ENCODE measurements at regions not wholly inside any gene's neighbourhood (a gene's known extent, or its start where the extent isn't known, plus 50 kb on each side); places are given as distances from the start of the nearest gene placed in this dataset.

GRCh38 chrX:150223176-150224015 is 139.7 kb upstream of the MAMLD1 start:
- in situ Hi-C loops (cut with HindIII; ENCODE audit: extremely low pct_ligation_motif_present, low pct_unique_long_range_greater_than_20kb) = no loop called here
- Histone ChIP-seq H3K27me3 (ENCODE audit: control insufficient read depth in 1 of 2, insufficient read depth in 2 of 2, low read length in 2 of 2) (no peaks in the 10 kb centered on the region), H4K20me1 (ENCODE audit: insufficient read depth, low read length) (no peaks in the 10 kb centered on the region), H3K9me3 (ENCODE audit: low read length) (no peaks in the 10 kb centered on the region), H3K79me2 (ENCODE audit: insufficient read depth, low read length) (no peaks in the 10 kb centered on the region), H3K4me3 (replicated peaks in 1 of 3; ENCODE audit: insufficient read depth in 1 of 3, low read depth in 2 of 3, low read length in 3 of 3) (no peak overlapping the region), H3K36me3 (replicated peaks in 1 of 2; ENCODE audit: control insufficient read depth in 1 of 2, insufficient read depth in 2 of 2, low read length in 2 of 2) (no peaks in the 10 kb centered on the region), H3K9ac (ENCODE audit: insufficient read depth, low read depth, low read length) (no peak overlapping the region), H3K27ac (ENCODE audit: extremely low read length, insufficient read depth, low read length) (no peak overlapping the region), H2AFZ (ENCODE audit: low read length) (no peak overlapping the region), H3K4me2 (ENCODE audit: low read depth, low read length) (no peak overlapping the region), H3K4me1 (ENCODE audit: insufficient read depth, low read length) (no peaks in the 10 kb centered on the region)
- no peak for DNase-seq (ENCODE audit: low spot score)
- intact Hi-C loops (cut with micrococcal nuclease; ENCODE audit: unreplicated experiment) = no loop called here
- CTCF ChIA-PET (ENCODE audit: low intra/inter-chr PET ratio, low total read pairs) = no interaction called here
- WGBS (ENCODE audit: low lambda C conversion rate) = 48% methylated on average over 6 of the region's 12 CpGs
- ATAC-seq = no peak
- POLR2A ChIA-PET = no interaction called here
- BruUV-seq (replicated peaks) = no TSS peak
- no peak for FAIRE-seq
- TF ChIP-seq KAT8 (CRISPR knock-in tag; IDR thresholded peaks at IDR 0.05) (no peak), ZSCAN22 (CRISPR knock-in tag; IDR thresholded peaks at IDR 0.05) (no peak), ZFY (CRISPR knock-in tag; IDR thresholded peaks at IDR 0.05) (no peak), ZNF329 (CRISPR knock-in tag; IDR thresholded peaks at IDR 0.05; ENCODE audit: low read depth) (no peak), SOX5 (CRISPR knock-in tag; IDR thresholded peaks at IDR 0.05; ENCODE audit: borderline replicate concordance) (no peak), MYNN (CRISPR knock-in tag; IDR thresholded peaks at IDR 0.05; ENCODE audit: low read depth) (no peak), AHDC1 (CRISPR knock-in tag; IDR thresholded peaks at IDR 0.05; ENCODE audit: borderline replicate concordance) (no peak), CHCHD3 (CRISPR knock-in tag; IDR thresholded peaks at IDR 0.05) (no peak), ZNF552 (CRISPR knock-in tag; IDR thresholded peaks at IDR 0.05; ENCODE audit: borderline replicate concordance) (no peak), ZNF343 (CRISPR knock-in tag; IDR thresholded peaks at IDR 0.05) (no peak), NR2F2 (IDR thresholded peaks at IDR 0.05; ENCODE audit: borderline replicate concordance, low read depth) (no peak), IRX3 (CRISPR knock-in tag; IDR thresholded peaks at IDR 0.05; ENCODE audit: borderline replicate concordance, low read depth) (no peak), HCFC1 (IDR thresholded peaks at IDR 0.05; ENCODE audit: low read depth, low read length) (no peak)
- TF ChIP-seq, protein P1, sequence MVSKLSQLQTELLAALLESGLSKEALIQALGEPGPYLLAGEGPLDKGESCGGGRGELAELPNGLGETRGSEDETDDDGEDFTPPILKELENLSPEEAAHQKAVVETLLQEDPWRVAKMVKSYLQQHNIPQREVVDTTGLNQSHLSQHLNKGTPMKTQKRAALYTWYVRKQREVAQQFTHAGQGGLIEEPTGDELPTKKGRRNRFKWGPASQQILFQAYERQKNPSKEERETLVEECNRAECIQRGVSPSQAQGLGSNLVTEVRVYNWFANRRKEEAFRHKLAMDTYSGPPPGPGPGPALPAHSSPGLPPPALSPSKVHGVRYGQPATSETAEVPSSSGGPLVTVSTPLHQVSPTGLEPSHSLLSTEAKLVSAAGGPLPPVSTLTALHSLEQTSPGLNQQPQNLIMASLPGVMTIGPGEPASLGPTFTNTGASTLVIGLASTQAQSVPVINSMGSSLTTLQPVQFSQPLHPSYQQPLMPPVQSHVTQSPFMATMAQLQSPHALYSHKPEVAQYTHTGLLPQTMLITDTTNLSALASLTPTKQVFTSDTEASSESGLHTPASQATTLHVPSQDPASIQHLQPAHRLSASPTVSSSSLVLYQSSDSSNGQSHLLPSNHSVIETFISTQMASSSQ (IDR thresholded peaks at IDR 0.05; ENCODE audit: low read depth) = no peak
- TF ChIP-seq, protein P1 (CRISPR knock-in tag; IDR thresholded peaks at IDR 0.05; ENCODE audit: borderline replicate concordance) = no peak

Data from HepG2 (cell line).